IMR-90 (cell line): ENCODE measurements at regions not wholly inside any gene's neighbourhood (a gene's known extent, or its start where the extent isn't known, plus 50 kb on each side); places are given as distances from the start of the nearest gene placed in this dataset.

Source experiments
- ATAC-seq: fragments of 200-7000 bp; cut with Tn5 transposase; 2 replicates; pipeline ENCODE4 v1.9.1; 2020; ENCODE audit warnings: low read depth, mild to moderate bottlenecking, moderate library complexity
- BruUV-seq: library from RNA; stranded (reverse); fragments of 400-500 nt; replicated peaks from 2 replicates; lab custom pipeline; 2021; lab: Mats Ljungman, UMichigan
- CTCF ChIA-PET: fragments of 300-600 bp; formaldehyde crosslinking; extraction: SDS; loops from one replicate; lab custom pipeline; 2021; ENCODE audit warnings: antibody characterized with exemption; lab: Yijun Ruan, JAX
- POLR2A ChIA-PET: fragments of 300-600 bp; sonication (Branson Sonifier 250); formaldehyde crosslinking; loops from one replicate; lab custom pipeline; 2022; ENCODE audit warnings: antibody characterized with exemption; ENCODE audit not compliant: unreplicated experiment; lab: Charles Lee
- DNase-seq: peaks from one replicate; pipeline ENCODE4 v3.0.0; 2013
- H2AFZ ChIP-seq: replicated peaks from 2 replicates; pipeline ENCODE3; 2013; ENCODE audit warnings: low read length, mild to moderate bottlenecking; ENCODE audit not compliant: poor library complexity
- H2AK5ac ChIP-seq: 2 replicates; pipeline ENCODE4 v1.6.1; 2013; ENCODE audit warnings: low read depth, low read length, inconsistent platforms
- H2AK9ac ChIP-seq: replicated peaks from 2 replicates; pipeline ENCODE3; 2013; ENCODE audit warnings: mild to moderate bottlenecking, low read depth, low read length, moderate library complexity; ENCODE audit not compliant: poor library complexity
- H2BK120ac ChIP-seq: 2 replicates; pipeline ENCODE4 v1.6.1; 2013; ENCODE audit warnings: low read depth, low read length, inconsistent platforms
- H2BK15ac ChIP-seq: 3 replicates; pipeline ENCODE4 v1.6.1; 2013; ENCODE audit warnings: low read depth, low read length, inconsistent platforms
- H2BK20ac ChIP-seq: 2 replicates; pipeline ENCODE4 v1.6.1; 2013; ENCODE audit warnings: low read depth, mild to moderate bottlenecking, inconsistent platforms, low read length, moderate library complexity
- H2BK5ac ChIP-seq: 2 replicates; pipeline ENCODE4 v1.6.1; 2013; ENCODE audit warnings: mild to moderate bottlenecking, low read depth, low read length, inconsistent platforms; ENCODE audit not compliant: poor library complexity, severe bottlenecking
- H3K14ac ChIP-seq: replicated peaks from 2 replicates; pipeline ENCODE4 v1.6.1; 2013; ENCODE audit warnings: low read depth, low read length, inconsistent platforms
- H3K18ac ChIP-seq: 2 replicates; pipeline ENCODE4 v1.6.1; 2013; ENCODE audit warnings: low read depth, low read length, control low read depth
- H3K23ac ChIP-seq: 2 replicates; pipeline ENCODE4 v1.6.1; 2013; ENCODE audit warnings: low read depth, low read length, inconsistent platforms
- H3K27ac ChIP-seq: 2 replicates; pipeline ENCODE4 v1.5.1; 2013; ENCODE audit warnings: mild to moderate bottlenecking, control low read depth, low read length; ENCODE audit not compliant: insufficient read depth
- H3K27me3 ChIP-seq: 2 replicates; pipeline ENCODE4 v1.6.1; 2013; ENCODE audit warnings: low read length; ENCODE audit not compliant: control insufficient read depth, insufficient read depth
- H3K36me3 ChIP-seq: 2 replicates; pipeline ENCODE4 v1.6.1; 2013; ENCODE audit warnings: low read length, mixed read lengths; ENCODE audit not compliant: control insufficient read depth, insufficient read depth
- H3K4ac ChIP-seq: 2 replicates; pipeline ENCODE4 v1.6.1; 2013; ENCODE audit warnings: low read depth, low read length, inconsistent platforms
- H3K4me1 ChIP-seq: 2 replicates; pipeline ENCODE4 v1.6.1; 2013; ENCODE audit warnings: low read length, mixed read lengths; ENCODE audit not compliant: control insufficient read depth, insufficient read depth
- H3K4me2 ChIP-seq: 2 replicates; pipeline ENCODE4 v1.6.1; 2013; ENCODE audit warnings: low read depth, mild to moderate bottlenecking, control low read depth, low read length, moderate library complexity
- H3K4me3 ChIP-seq: 2 replicates; pipeline ENCODE4 v1.5.1; 2013; ENCODE audit warnings: low read depth, mild to moderate bottlenecking, control low read depth, low read length, moderate library complexity; ENCODE audit not compliant: insufficient read depth
- H3K56ac ChIP-seq: 2 replicates; pipeline ENCODE4 v1.6.1; 2013; ENCODE audit warnings: low read length, inconsistent platforms; ENCODE audit not compliant: insufficient read depth; ENCODE audit errors: extremely low read depth
- H3K79me1 ChIP-seq, 2 experiments: 2 replicates each; pipeline ENCODE4 v1.6.1; 2013; ENCODE audit warnings: low read length in 2 of 2, inconsistent platforms in 1 of 2, low read depth in 1 of 2
- H3K9ac ChIP-seq: 2 replicates; pipeline ENCODE4 v1.6.1; 2013; ENCODE audit warnings: low read depth, low read length, control low read depth
- H3K9me1 ChIP-seq: 2 replicates; pipeline ENCODE4 v1.6.1; 2013; ENCODE audit warnings: low read length, inconsistent platforms; ENCODE audit not compliant: insufficient read depth
- H3K9me3 ChIP-seq: 2 replicates; pipeline ENCODE4 v1.6.1; 2013; ENCODE audit warnings: low read length; ENCODE audit not compliant: control insufficient read depth, insufficient read depth
- H4K20me1 ChIP-seq: 2 replicates; pipeline ENCODE4 v1.6.1; 2013; ENCODE audit warnings: low read length, inconsistent platforms; ENCODE audit not compliant: insufficient read depth
- H4K5ac ChIP-seq: 2 replicates; pipeline ENCODE4 v1.6.1; 2013; ENCODE audit warnings: mild to moderate bottlenecking, low read depth, low read length, control low read depth
- H4K8ac ChIP-seq, 2 experiments: 2 replicates each; pipeline ENCODE4 v1.6.1; 2013; ENCODE audit warnings: low read depth in 2 of 2, low read length in 2 of 2, control low read depth in 1 of 2, inconsistent platforms in 1 of 2
- H4K91ac ChIP-seq: 2 replicates; pipeline ENCODE4 v1.6.1; 2013; ENCODE audit warnings: low read depth, low read length, inconsistent platforms; ENCODE audit not compliant: insufficient read depth
- BHLHE40 ChIP-seq: fragments of 150-350 bp; IDR thresholded peaks from 2 replicates; pipeline ENCODE4 v1.6.1; 2016; ENCODE audit warnings: mild to moderate bottlenecking, low read depth, low read length
- CEBPB ChIP-seq: IDR thresholded peaks from 2 replicates; pipeline ENCODE4 v1.6.1; 2012; ENCODE audit warnings: low read depth, low read length, improper control_type of control experiment
- CHD1 ChIP-seq: IDR thresholded peaks from 2 replicates; pipeline ENCODE4 v1.6.1; 2012; ENCODE audit warnings: low read depth, low read length, improper control_type of control experiment
- FOS ChIP-seq: fragments of 150-350 bp; IDR thresholded peaks from 2 replicates; pipeline ENCODE4 v1.6.1; 2016; ENCODE audit warnings: low read depth, low read length
- MAFK ChIP-seq: IDR thresholded peaks from 2 replicates; pipeline ENCODE4 v1.6.1; 2012; ENCODE audit warnings: low read depth, low read length, improper control_type of control experiment
- MAZ ChIP-seq: IDR thresholded peaks from 2 replicates; pipeline ENCODE4 v1.6.1; 2012; ENCODE audit warnings: low read depth, mild to moderate bottlenecking, low read length, improper control_type of control experiment, moderate library complexity, borderline replicate concordance
- MXI1 ChIP-seq: IDR thresholded peaks from 2 replicates; pipeline ENCODE4 v1.6.1; 2012; ENCODE audit warnings: low read depth, mild to moderate bottlenecking, low read length, moderate library complexity, borderline replicate concordance
- NFE2L2 ChIP-seq: fragments of 150-350 bp; IDR thresholded peaks from 2 replicates; pipeline ENCODE4 v1.6.1; 2016; ENCODE audit warnings: low read depth, mild to moderate bottlenecking, low read length
- POLR2A ChIP-seq: IDR thresholded peaks from 2 replicates; pipeline ENCODE4 v1.6.1; 2012; ENCODE audit warnings: mild to moderate bottlenecking, low read depth, low read length
- RAD21 ChIP-seq: IDR thresholded peaks from 2 replicates; pipeline ENCODE4 v1.6.1; 2012; ENCODE audit warnings: low read length, improper control_type of control experiment
- RCOR1 ChIP-seq: IDR thresholded peaks from 2 replicates; pipeline ENCODE4 v1.6.1; 2012; ENCODE audit warnings: mild to moderate bottlenecking, low read length, improper control_type of control experiment; ENCODE audit not compliant: insufficient replicate concordance
- RFX5 ChIP-seq: IDR thresholded peaks from 2 replicates; pipeline ENCODE4 v1.8.0; 2012; ENCODE audit warnings: low read depth, mild to moderate bottlenecking, low read length, moderate library complexity
- SMC3 ChIP-seq: fragments of 150-350 bp; IDR thresholded peaks from 2 replicates; pipeline ENCODE4 v1.6.1; 2016; ENCODE audit warnings: low read depth, mild to moderate bottlenecking, antibody characterized with exemption, low read length, moderate library complexity
- WGBS, 2 experiments: methylation state at CpG; one replicate each; pipeline versions ENCODE4 v1.1.5 to v1.1.7; 2013; ENCODE audit warnings: missing lambda C conversion rate in 2 of 2; ENCODE audit not compliant: insufficient read length in 1 of 2; ENCODE audit errors: extremely low coverage in 2 of 2; 5-methylcytosine and 5-hydroxymethylcytosine counted together
- dilution Hi-C: fragments of 300-500 bp; cut with HindIII; formaldehyde crosslinking; loops from one replicate; pipeline ENCODE4 v1.14.3; 2018; ENCODE audit warnings: low sequenced_read_pairs; ENCODE audit not compliant: unreplicated experiment
- in situ Hi-C: fragments of 300-500 bp; cut with MboI; formaldehyde crosslinking; loops from 3 replicates; pipeline ENCODE4 v1.14.3; 2019; ENCODE audit warnings: low sequenced_read_pairs, inconsistent platforms, mixed read lengths
- intact Hi-C: fragments of 100-400 bp; cut with micrococcal nuclease; formaldehyde crosslinking; loops from 2 replicates; pipeline ENCODE4 v1.10.0; 2022
- TF ChIP-seq, protein P1 (sequence below): fragments of 150-350 bp; IDR thresholded peaks from 2 replicates; pipeline ENCODE4 v1.6.1; 2017; ENCODE audit warnings: mild to moderate bottlenecking, antibody characterized with exemption, low read length, low read depth
- TF ChIP-seq, protein P2 (sequence below): fragments of 150-350 bp; IDR thresholded peaks from 2 replicates; pipeline ENCODE4 v1.6.1; 2016; ENCODE audit warnings: low read depth, mild to moderate bottlenecking, low read length, moderate library complexity, borderline replicate concordance
- TF ChIP-seq, protein P3 (sequence below): conservative IDR thresholded peaks from 2 replicates; pipeline ENCODE4 v1.5.1; 2012; ENCODE audit warnings: mild to moderate bottlenecking, low read depth, low read length, improper control_type of control experiment

DNA sequence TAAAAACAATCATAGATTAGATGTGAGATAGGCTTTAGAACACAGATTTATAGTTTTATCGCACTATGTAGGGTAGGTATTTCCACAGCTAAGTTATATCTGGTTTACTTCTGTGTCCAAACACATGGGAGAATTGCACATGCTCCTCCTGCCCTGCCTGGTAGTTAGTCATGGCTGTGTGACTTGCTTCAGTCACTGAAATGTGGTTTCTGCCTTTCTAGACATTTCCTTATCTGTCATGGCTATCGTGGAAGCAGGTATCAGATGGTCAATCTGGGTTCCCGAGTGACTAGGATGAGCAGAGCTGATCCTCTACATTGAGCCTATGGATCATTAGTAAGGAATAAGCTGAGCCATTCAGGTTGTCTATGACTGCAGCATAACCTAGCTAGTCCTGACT, 117.8 kb upstream of the GMDS start:
- H3K27me3 ChIP-seq = no peaks in the 10 kb centered on the region
- no peak overlapping the region for H2BK120ac ChIP-seq
- ATAC-seq (no peak), DNase-seq (peak; percentile 12)
- no peak overlapping the region for H2AFZ ChIP-seq
- TF ChIP-seq MXI1 (no peak), SMC3 (no peak), CEBPB (no peak), BHLHE40 (no peak), RCOR1 (no peak), NFE2L2 (no peak), MAFK (no peak), RAD21 (no peak), CHD1 (no peak), POLR2A (no peak), MAZ (no peak), FOS (no peak), RFX5 (no peak)
- TF ChIP-seq, protein P1, sequence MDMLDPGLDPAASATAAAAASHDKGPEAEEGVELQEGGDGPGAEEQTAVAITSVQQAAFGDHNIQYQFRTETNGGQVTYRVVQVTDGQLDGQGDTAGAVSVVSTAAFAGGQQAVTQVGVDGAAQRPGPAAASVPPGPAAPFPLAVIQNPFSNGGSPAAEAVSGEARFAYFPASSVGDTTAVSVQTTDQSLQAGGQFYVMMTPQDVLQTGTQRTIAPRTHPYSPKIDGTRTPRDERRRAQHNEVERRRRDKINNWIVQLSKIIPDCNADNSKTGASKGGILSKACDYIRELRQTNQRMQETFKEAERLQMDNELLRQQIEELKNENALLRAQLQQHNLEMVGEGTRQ = no peak
- TF ChIP-seq, protein P2, sequence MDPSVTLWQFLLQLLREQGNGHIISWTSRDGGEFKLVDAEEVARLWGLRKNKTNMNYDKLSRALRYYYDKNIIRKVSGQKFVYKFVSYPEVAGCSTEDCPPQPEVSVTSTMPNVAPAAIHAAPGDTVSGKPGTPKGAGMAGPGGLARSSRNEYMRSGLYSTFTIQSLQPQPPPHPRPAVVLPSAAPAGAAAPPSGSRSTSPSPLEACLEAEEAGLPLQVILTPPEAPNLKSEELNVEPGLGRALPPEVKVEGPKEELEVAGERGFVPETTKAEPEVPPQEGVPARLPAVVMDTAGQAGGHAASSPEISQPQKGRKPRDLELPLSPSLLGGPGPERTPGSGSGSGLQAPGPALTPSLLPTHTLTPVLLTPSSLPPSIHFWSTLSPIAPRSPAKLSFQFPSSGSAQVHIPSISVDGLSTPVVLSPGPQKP = no peak
- TF ChIP-seq, protein P3, sequence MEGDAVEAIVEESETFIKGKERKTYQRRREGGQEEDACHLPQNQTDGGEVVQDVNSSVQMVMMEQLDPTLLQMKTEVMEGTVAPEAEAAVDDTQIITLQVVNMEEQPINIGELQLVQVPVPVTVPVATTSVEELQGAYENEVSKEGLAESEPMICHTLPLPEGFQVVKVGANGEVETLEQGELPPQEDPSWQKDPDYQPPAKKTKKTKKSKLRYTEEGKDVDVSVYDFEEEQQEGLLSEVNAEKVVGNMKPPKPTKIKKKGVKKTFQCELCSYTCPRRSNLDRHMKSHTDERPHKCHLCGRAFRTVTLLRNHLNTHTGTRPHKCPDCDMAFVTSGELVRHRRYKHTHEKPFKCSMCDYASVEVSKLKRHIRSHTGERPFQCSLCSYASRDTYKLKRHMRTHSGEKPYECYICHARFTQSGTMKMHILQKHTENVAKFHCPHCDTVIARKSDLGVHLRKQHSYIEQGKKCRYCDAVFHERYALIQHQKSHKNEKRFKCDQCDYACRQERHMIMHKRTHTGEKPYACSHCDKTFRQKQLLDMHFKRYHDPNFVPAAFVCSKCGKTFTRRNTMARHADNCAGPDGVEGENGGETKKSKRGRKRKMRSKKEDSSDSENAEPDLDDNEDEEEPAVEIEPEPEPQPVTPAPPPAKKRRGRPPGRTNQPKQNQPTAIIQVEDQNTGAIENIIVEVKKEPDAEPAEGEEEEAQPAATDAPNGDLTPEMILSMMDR = no peak
- H3K4me3 ChIP-seq = no peak overlapping the region
- no TSS peak for BruUV-seq
- H3K4ac ChIP-seq = no peak overlapping the region
- H3K4me2 ChIP-seq = no peak overlapping the region
- no peak overlapping the region for H2BK5ac ChIP-seq
- H3K56ac ChIP-seq = no peak overlapping the region
- no peaks in the 10 kb centered on the region for H4K20me1 ChIP-seq
- no peak overlapping the region for H3K27ac ChIP-seq
- POLR2A ChIA-PET = no interaction called here
- no peak overlapping the region for H2BK20ac ChIP-seq
- no CpG with 5 or more reads among the region's 3 CpGs for WGBS, 2 experiments
- intact Hi-C loops (no loop called here), in situ Hi-C loops (no loop called here), dilution Hi-C loops (no loop called here)
- H3K9ac ChIP-seq = no peak overlapping the region
- no peak overlapping the region for H3K23ac ChIP-seq
- H3K79me1 ChIP-seq = no peaks in the 10 kb centered on the region
- H3K9me3 ChIP-seq = no peaks in the 10 kb centered on the region
- H4K8ac ChIP-seq = no peak overlapping the region
- no peak overlapping the region for H3K14ac ChIP-seq
- H3K4me1 ChIP-seq = peaks cover 2% of the 10 kb centered on the region; the same call in 1 of the 2 replicates
- H2AK5ac ChIP-seq = no peak overlapping the region
- no peak overlapping the region for H4K91ac ChIP-seq
- H4K5ac ChIP-seq = no peak overlapping the region
- H2BK15ac ChIP-seq = no peak overlapping the region
- H2AK9ac ChIP-seq = no peak overlapping the region
- CTCF ChIA-PET = interaction anchor here (2.9 kb wide), 1 partner anchor 9 kb away, joined by 8 read pairs; no protein-coding TSS in a partner anchor
- no peaks in the 10 kb centered on the region for H3K9me1 ChIP-seq
- no peaks in the 10 kb centered on the region for H3K36me3 ChIP-seq
- H3K18ac ChIP-seq = no peak overlapping the region
